ENCODE measurements at regions not wholly inside any gene's neighbourhood (a gene's known extent, or its start where the extent isn't known, plus 50 kb on each side); places are given as distances from the start of the nearest gene placed in this dataset.

DNA sequence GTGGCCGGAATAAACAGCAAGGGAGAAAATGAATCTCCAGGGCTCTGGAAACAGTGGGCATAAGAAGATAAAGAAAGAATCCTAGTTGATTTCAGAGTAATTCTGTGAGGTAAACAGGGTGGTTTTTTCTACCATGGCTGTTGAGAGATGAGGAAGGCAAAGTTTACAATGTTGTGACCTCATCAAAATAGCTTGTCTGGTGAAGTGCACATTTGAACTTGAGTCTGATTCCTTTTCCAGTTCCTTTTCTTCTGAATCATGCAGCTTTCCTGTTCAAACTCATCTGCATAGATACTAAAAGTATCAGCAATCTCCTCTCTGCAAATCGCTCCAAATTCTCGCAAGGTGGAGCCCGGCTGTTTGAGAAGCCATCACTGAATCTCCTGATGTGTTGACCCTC lies 161.7 kb downstream of the PLPP3 start:
- TF ChIP-seq, protein P1, sequence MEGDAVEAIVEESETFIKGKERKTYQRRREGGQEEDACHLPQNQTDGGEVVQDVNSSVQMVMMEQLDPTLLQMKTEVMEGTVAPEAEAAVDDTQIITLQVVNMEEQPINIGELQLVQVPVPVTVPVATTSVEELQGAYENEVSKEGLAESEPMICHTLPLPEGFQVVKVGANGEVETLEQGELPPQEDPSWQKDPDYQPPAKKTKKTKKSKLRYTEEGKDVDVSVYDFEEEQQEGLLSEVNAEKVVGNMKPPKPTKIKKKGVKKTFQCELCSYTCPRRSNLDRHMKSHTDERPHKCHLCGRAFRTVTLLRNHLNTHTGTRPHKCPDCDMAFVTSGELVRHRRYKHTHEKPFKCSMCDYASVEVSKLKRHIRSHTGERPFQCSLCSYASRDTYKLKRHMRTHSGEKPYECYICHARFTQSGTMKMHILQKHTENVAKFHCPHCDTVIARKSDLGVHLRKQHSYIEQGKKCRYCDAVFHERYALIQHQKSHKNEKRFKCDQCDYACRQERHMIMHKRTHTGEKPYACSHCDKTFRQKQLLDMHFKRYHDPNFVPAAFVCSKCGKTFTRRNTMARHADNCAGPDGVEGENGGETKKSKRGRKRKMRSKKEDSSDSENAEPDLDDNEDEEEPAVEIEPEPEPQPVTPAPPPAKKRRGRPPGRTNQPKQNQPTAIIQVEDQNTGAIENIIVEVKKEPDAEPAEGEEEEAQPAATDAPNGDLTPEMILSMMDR (IDR thresholded peaks at IDR 0.05), result no peak
- TF ChIP-seq POLR2A (IDR thresholded peaks at IDR 0.05), result no peak

All from lower leg skin (tissue), 3 donors.